ENCODE measurements at regions not wholly inside any gene's neighbourhood (a gene's known extent, or its start where the extent isn't known, plus 50 kb on each side); places are given as distances from the start of the nearest gene placed in this dataset.

DNA sequence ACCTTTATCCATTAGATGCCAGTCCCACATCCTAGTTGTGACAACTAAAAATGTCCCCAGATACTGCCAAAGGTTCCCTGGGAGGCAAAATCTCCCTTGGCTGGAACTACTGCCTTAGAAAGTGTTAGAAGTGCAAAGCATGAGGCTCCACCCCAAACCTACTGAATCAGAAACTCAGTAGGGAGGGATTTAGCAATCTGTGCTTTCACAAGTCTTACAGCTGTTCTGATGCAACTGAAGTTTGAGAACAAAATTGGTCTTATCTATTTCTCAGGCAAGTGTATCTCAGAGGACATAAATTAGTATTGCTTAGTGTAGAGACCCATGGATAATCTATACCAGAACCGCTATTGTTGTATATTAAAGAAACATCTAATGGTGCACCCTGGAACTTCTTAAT lies 70.2 kb downstream of the CLDN1 start:
- WGBS, 2 donors (ENCODE audit: extremely low coverage in 2 of 2, insufficient read length in 2 of 2, insufficient replicate concordance in 1 of 2), result no CpG with 5 or more reads among the region's 1 CpG

DNA sequence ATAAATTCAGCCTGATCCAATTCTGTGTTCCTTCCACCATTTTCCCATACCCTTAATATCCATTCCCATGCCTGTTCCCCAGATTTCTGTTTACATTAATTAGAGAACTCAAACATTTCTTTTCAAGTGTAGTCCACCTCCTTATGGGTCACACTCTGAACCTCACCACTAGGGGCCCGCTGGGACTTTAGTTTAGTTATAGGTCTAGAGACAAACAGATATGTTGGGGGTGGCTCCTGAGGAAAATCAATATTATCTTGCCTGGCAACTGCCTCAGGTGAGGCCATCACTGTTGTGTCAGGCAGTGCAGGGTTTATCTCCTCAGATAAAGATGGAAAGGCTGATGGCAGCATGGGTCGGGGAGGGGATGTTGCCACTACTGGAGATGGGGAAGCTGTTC lies 72.8 kb downstream of the CLDN1 start:
- H3K23ac ChIP-seq (ENCODE audit: low read depth, low read length, poor library complexity), result no peak overlapping the region
- no peak overlapping the region for H2BK12ac ChIP-seq (ENCODE audit: low read length)
- H3K9ac ChIP-seq (ENCODE audit: low read depth, low read length, poor library complexity), result no peak overlapping the region
- H4K8ac ChIP-seq (ENCODE audit: low read depth, low read length), result no peak overlapping the region
- H3K27me3 ChIP-seq (ENCODE audit: control insufficient read depth in 3 of 3, insufficient read depth in 3 of 3, low read depth in 1 of 3, low read length in 3 of 3), result no peaks in the 10 kb centered on the region
- H3K4ac ChIP-seq (ENCODE audit: low read length), result no peak overlapping the region
- no peaks in the 10 kb centered on the region for H3K79me1 ChIP-seq (ENCODE audit: low read depth, low read length)
- H2AK5ac ChIP-seq (ENCODE audit: low read depth, low read length), result no peak overlapping the region
- no peak overlapping the region for H4K91ac ChIP-seq (ENCODE audit: low read depth, low read length, poor library complexity)
- no peak overlapping the region for H3K4me3 ChIP-seq (ENCODE audit: low read length in 2 of 2)
- H2AFZ ChIP-seq (ENCODE audit: low read length), result no peak overlapping the region
- H3K4me2 ChIP-seq (ENCODE audit: insufficient read depth, low read length, poor library complexity, severe bottlenecking), result no peak overlapping the region
- H3K14ac ChIP-seq (ENCODE audit: low read length), result no peak overlapping the region
- H3K4me1 ChIP-seq (ENCODE audit: control insufficient read depth in 2 of 2, insufficient read depth in 1 of 2, low read depth in 1 of 2, low read length in 2 of 2), result peaks cover 0 to 1% of the 10 kb centered on the region in 2 donors
- no peak overlapping the region for H3K27ac ChIP-seq (replicated peaks; ENCODE audit: low read length)
- H3K9me3 ChIP-seq (replicated peaks in 1 of 2; ENCODE audit: control insufficient read depth in 2 of 2, insufficient read depth in 1 of 2, low read depth in 1 of 2, low read length in 2 of 2), result peaks cover 1 to 3% of the 10 kb centered on the region in 2 donors
- DNase-seq (ENCODE audit: low spot score), result no peak
- WGBS, 2 donors (ENCODE audit: extremely low coverage in 2 of 2, insufficient read length in 2 of 2, insufficient replicate concordance in 1 of 2), result no CpG with 5 or more reads among the region's 2 CpGs
- no peak overlapping the region for H2BK5ac ChIP-seq (ENCODE audit: low read length)
- H2BK15ac ChIP-seq (ENCODE audit: low read length), result no peak overlapping the region
- no peak overlapping the region for H2BK120ac ChIP-seq (ENCODE audit: low read depth, low read length)
- no peak overlapping the region for H3K18ac ChIP-seq (ENCODE audit: low read length)
- H3K36me3 ChIP-seq (replicated peaks in 1 of 2; ENCODE audit: control insufficient read depth in 2 of 2, insufficient read depth in 2 of 2, low read length in 2 of 2), result no peaks in the 10 kb centered on the region

More for the DNA sequence above, 70.2 kb downstream of the CLDN1 start:
- no peak overlapping the region for H2BK5ac ChIP-seq (ENCODE audit: low read length)
- H3K4ac ChIP-seq (ENCODE audit: low read length), result no peak overlapping the region
- H3K27ac ChIP-seq (replicated peaks; ENCODE audit: low read length), result no peak overlapping the region
- peaks cover 0 to 1% of the 10 kb centered on the region in 2 donors for H3K9me3 ChIP-seq (replicated peaks in 1 of 2; ENCODE audit: control insufficient read depth in 2 of 2, insufficient read depth in 1 of 2, low read depth in 1 of 2, low read length in 2 of 2)
- H3K79me1 ChIP-seq (ENCODE audit: low read depth, low read length), result no peaks in the 10 kb centered on the region
- H3K36me3 ChIP-seq (replicated peaks in 1 of 2; ENCODE audit: control insufficient read depth in 2 of 2, insufficient read depth in 2 of 2, low read length in 2 of 2), result no peaks in the 10 kb centered on the region
- no peak overlapping the region for H3K4me2 ChIP-seq (ENCODE audit: insufficient read depth, low read length, poor library complexity, severe bottlenecking)
- no peak overlapping the region for H3K14ac ChIP-seq (ENCODE audit: low read length)
- no peak for DNase-seq (ENCODE audit: low spot score)
- no peak overlapping the region for H4K91ac ChIP-seq (ENCODE audit: low read depth, low read length, poor library complexity)
- H3K27me3 ChIP-seq (ENCODE audit: control insufficient read depth in 3 of 3, insufficient read depth in 3 of 3, low read depth in 1 of 3, low read length in 3 of 3), result no peaks in the 10 kb centered on the region
- no peak overlapping the region for H2BK15ac ChIP-seq (ENCODE audit: low read length)
- H2AK5ac ChIP-seq (ENCODE audit: low read depth, low read length), result no peak overlapping the region
- H3K4me1 ChIP-seq (ENCODE audit: control insufficient read depth in 2 of 2, insufficient read depth in 1 of 2, low read depth in 1 of 2, low read length in 2 of 2), result peaks cover 0 to 1% of the 10 kb centered on the region in 2 donors
- H3K9ac ChIP-seq (ENCODE audit: low read depth, low read length, poor library complexity), result no peak overlapping the region
- H4K8ac ChIP-seq (ENCODE audit: low read depth, low read length), result no peak overlapping the region
- no peak overlapping the region for H2BK12ac ChIP-seq (ENCODE audit: low read length)
- H3K4me3 ChIP-seq (ENCODE audit: low read length in 2 of 2), result no peak overlapping the region
- H2BK120ac ChIP-seq (ENCODE audit: low read depth, low read length), result no peak overlapping the region
- no peak overlapping the region for H3K23ac ChIP-seq (ENCODE audit: low read depth, low read length, poor library complexity)
- no peak overlapping the region for H3K18ac ChIP-seq (ENCODE audit: low read length)
- no peak overlapping the region for H2AFZ ChIP-seq (ENCODE audit: low read length)

DNA sequence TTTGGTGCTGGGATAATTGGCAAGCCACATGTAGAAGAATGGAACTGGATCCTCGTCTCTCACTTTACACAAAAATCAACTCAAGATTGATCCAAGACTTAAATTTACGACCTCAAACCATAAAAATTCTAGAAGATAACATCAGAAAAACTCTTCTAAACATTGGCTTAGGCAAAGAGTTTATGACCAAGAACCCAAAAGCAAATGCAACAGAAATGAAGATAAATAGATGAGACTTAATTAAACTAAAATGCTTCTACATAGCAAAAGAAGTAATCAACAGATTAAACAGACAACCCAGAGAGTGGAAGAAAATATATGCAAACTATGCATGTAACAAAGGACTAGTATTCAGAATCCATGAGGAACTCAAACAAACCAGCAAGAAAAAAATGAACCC lies 80.1 kb downstream of the CLDN1 start:
- Histone ChIP-seq H3K36me3 (replicated peaks in 1 of 2; ENCODE audit: control insufficient read depth in 2 of 2, insufficient read depth in 2 of 2, low read length in 2 of 2) (no peaks in the 10 kb centered on the region), H3K9ac (ENCODE audit: low read depth, low read length, poor library complexity) (no peak overlapping the region), H2BK15ac (ENCODE audit: low read length) (no peak overlapping the region), H2BK120ac (ENCODE audit: low read depth, low read length) (no peak overlapping the region), H3K4me3 (ENCODE audit: low read length in 2 of 2) (no peak overlapping the region), H3K14ac (ENCODE audit: low read length) (no peak overlapping the region), H3K23ac (ENCODE audit: low read depth, low read length, poor library complexity) (no peak overlapping the region), H4K91ac (ENCODE audit: low read depth, low read length, poor library complexity) (no peak overlapping the region), H3K4me2 (ENCODE audit: insufficient read depth, low read length, poor library complexity, severe bottlenecking) (no peak overlapping the region), H2AK5ac (ENCODE audit: low read depth, low read length) (no peak overlapping the region), H3K4ac (ENCODE audit: low read length) (no peak overlapping the region), H4K8ac (ENCODE audit: low read depth, low read length) (no peak overlapping the region), H2BK5ac (ENCODE audit: low read length) (no peak overlapping the region), H2AFZ (ENCODE audit: low read length) (no peak overlapping the region), H3K4me1 (ENCODE audit: control insufficient read depth in 2 of 2, insufficient read depth in 1 of 2, low read depth in 1 of 2, low read length in 2 of 2) (no peaks in the 10 kb centered on the region), H3K79me1 (ENCODE audit: low read depth, low read length) (no peaks in the 10 kb centered on the region), H2BK12ac (ENCODE audit: low read length) (no peak overlapping the region), H3K27me3 (ENCODE audit: control insufficient read depth in 3 of 3, insufficient read depth in 3 of 3, low read depth in 1 of 3, low read length in 3 of 3) (no peaks in the 10 kb centered on the region), H3K9me3 (replicated peaks in 1 of 2; ENCODE audit: control insufficient read depth in 2 of 2, insufficient read depth in 1 of 2, low read depth in 1 of 2, low read length in 2 of 2) (peaks cover 0 to 3% of the 10 kb centered on the region in 2 donors), H3K18ac (ENCODE audit: low read length) (no peak overlapping the region), H3K27ac (replicated peaks; ENCODE audit: low read length) (no peak overlapping the region)
- WGBS, 2 donors (ENCODE audit: extremely low coverage in 2 of 2, insufficient read length in 2 of 2, insufficient replicate concordance in 1 of 2), result no CpG with 5 or more reads among the region's 2 CpGs
- no peak for DNase-seq (ENCODE audit: low spot score)

DNA sequence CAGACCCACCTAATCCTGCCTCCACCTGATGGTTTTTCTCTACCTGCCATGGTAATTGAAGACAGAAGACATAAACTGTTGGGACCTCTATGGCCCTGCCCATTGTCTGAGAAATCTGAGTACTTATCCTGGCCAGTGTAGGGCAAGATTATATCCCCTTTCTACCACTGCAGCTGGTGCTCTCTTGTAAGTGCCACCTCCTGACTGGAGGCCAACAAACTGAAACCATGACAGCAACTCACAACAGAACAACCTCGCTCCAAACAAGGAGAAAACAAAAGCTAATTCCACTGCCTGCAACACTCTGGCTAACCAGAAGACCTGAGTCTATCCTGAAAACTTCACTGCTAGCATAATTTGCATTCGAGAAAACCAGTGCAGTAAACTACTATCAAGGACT lies 82.9 kb downstream of the CLDN1 start:
- Histone ChIP-seq H3K23ac (ENCODE audit: low read depth, low read length, poor library complexity) (no peak overlapping the region), H2BK5ac (ENCODE audit: low read length) (no peak overlapping the region), H3K4me3 (ENCODE audit: low read length in 2 of 2) (no peak overlapping the region), H2BK12ac (ENCODE audit: low read length) (no peak overlapping the region), H4K91ac (ENCODE audit: low read depth, low read length, poor library complexity) (no peak overlapping the region), H4K8ac (ENCODE audit: low read depth, low read length) (no peak overlapping the region), H3K18ac (ENCODE audit: low read length) (no peak overlapping the region), H3K9ac (ENCODE audit: low read depth, low read length, poor library complexity) (no peak overlapping the region), H3K27me3 (ENCODE audit: control insufficient read depth in 3 of 3, insufficient read depth in 3 of 3, low read depth in 1 of 3, low read length in 3 of 3) (no peaks in the 10 kb centered on the region), H2BK15ac (ENCODE audit: low read length) (no peak overlapping the region), H3K9me3 (replicated peaks in 1 of 2; ENCODE audit: control insufficient read depth in 2 of 2, insufficient read depth in 1 of 2, low read depth in 1 of 2, low read length in 2 of 2) (no peaks in the 10 kb centered on the region), H2BK120ac (ENCODE audit: low read depth, low read length) (no peak overlapping the region), H3K14ac (ENCODE audit: low read length) (no peak overlapping the region), H3K4me2 (ENCODE audit: insufficient read depth, low read length, poor library complexity, severe bottlenecking) (no peak overlapping the region), H3K4me1 (ENCODE audit: control insufficient read depth in 2 of 2, insufficient read depth in 1 of 2, low read depth in 1 of 2, low read length in 2 of 2) (no peaks in the 10 kb centered on the region), H3K79me1 (ENCODE audit: low read depth, low read length) (no peaks in the 10 kb centered on the region), H2AK5ac (ENCODE audit: low read depth, low read length) (no peak overlapping the region), H2AFZ (ENCODE audit: low read length) (no peak overlapping the region), H3K4ac (ENCODE audit: low read length) (no peak overlapping the region), H3K27ac (replicated peaks; ENCODE audit: low read length) (no peak overlapping the region), H3K36me3 (replicated peaks in 1 of 2; ENCODE audit: control insufficient read depth in 2 of 2, insufficient read depth in 2 of 2, low read length in 2 of 2) (no peaks in the 10 kb centered on the region)
- no CpG with 5 or more reads among the region's 2 CpGs for WGBS, 2 donors (ENCODE audit: extremely low coverage in 2 of 2, insufficient read length in 2 of 2, insufficient replicate concordance in 1 of 2)
- DNase-seq (ENCODE audit: low spot score), result no peak
